Limb (tissue), 2 donors: ENCODE measurements at regions not wholly inside any gene's neighbourhood (a gene's known extent, or its start where the extent isn't known, plus 50 kb on each side); places are given as distances from the start of the nearest gene placed in this dataset.

ENCODE experiments used
- DNase-seq, 2 donors: peaks; one replicate each; pipeline ENCODE4 v3.0.0-alpha.2; 2016; ENCODE audit errors: extremely low spot score in 2 of 2

DNA sequence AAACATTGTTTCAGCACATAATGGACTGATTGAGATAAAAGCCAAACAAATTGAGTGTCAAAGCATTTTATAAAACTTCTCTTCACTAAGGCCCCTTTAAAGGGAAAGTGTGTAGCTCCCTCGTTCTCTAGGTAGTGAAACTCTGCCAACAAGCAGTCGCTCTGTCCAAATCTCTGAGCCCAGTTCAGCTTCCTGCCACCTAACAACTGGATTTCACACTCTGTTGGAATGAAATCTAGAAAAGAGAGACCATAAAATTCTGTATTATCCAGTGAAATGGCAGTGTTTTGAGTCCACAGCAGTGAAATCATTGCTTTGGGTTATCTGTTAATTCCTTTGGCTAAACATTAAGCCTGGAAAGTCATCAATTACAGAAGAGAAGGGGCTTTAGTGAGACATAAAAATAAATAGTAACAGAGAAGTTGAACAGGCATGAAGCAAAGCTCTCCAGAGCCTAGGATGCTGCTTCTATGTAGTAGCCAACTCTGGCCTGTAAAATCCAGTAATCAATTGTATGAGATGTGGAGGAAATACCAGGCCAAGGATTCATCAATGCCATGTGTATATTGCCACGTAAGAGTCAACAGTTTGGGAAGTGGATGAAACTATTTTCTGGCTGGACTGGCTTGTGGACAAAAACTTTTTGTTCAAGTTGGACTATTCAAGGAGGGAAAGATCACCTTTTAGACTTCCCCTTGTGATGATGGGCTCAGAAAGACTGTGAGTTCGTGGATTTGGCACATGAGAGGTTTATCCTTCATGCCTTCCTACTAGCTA, 122.5 kb downstream of the WIF1 start:
- peak in 1 of 2 donors; percentile 60 for DNase-seq

DNA sequence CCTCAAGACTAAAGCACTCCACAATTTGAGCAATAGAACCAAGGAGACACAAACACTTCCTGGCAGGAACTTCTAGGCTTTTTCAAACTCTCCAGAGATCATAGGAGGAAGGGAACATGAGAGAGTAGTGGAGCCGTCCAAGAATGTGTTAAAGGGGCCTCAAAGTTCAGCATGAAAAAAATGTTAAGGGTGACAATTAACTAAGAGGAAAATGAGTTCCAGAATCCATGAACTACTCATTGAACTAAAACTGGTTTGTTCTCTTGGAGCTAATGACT, 122.0 kb downstream of the WIF1 start:
- DNase-seq: no peak
